Panc1 (cell line): ENCODE measurements at regions not wholly inside any gene's neighbourhood (a gene's known extent, or its start where the extent isn't known, plus 50 kb on each side); places are given as distances from the start of the nearest gene placed in this dataset.

Experiments used
- ATAC-seq: fragments of 200-7000 bp; cut with Tn5 transposase; 2 replicates; pipeline ENCODE4 v1.9.1; 2020; ENCODE audit warnings: mild to moderate bottlenecking, moderate library complexity
- BruUV-seq: library from RNA; stranded (reverse); fragments of 400-500 nt; replicated peaks from 2 replicates; lab custom pipeline; 2021; lab: Mats Ljungman, UMichigan
- CTCF ChIA-PET: fragments of 300-600 bp; sonication (Branson Sonifier 250); formaldehyde crosslinking; loops from one replicate; lab custom pipeline; 2022; ENCODE audit warnings: antibody characterized with exemption; lab: Charles Lee
- POLR2A ChIA-PET: fragments of 300-600 bp; sonication (Branson Sonifier 250); formaldehyde crosslinking; loops from one replicate; lab custom pipeline; 2022; ENCODE audit warnings: antibody characterized with exemption; lab: Charles Lee
- DNase-seq: peaks from one replicate; pipeline ENCODE4 v3.0.0-alpha.2; 2010; ENCODE audit warnings: low read depth, low spot score
- H3K27ac ChIP-seq: 2 replicates; pipeline ENCODE4 v1.5.1; 2011; ENCODE audit warnings: mild to moderate bottlenecking, low read length, inconsistent platforms
- H3K27me3 ChIP-seq: fragments of 200-500 bp; sonication (Bioruptor generic); 2 replicates; pipeline ENCODE4 v1.6.0; 2014; ENCODE audit warnings: low read length, inconsistent platforms; ENCODE audit not compliant: control insufficient read depth, insufficient read depth
- H3K36me3 ChIP-seq: fragments of 200-500 bp; sonication (Bioruptor generic); 2 replicates; pipeline ENCODE4 v1.5.1; 2014; ENCODE audit warnings: inconsistent platforms, mild to moderate bottlenecking, low read length, moderate library complexity; ENCODE audit not compliant: control insufficient read depth, insufficient read depth
- H3K4me1 ChIP-seq: 2 replicates; pipeline ENCODE4 v1.5.1; 2011; ENCODE audit warnings: inconsistent platforms, mild to moderate bottlenecking, low read length, moderate library complexity; ENCODE audit not compliant: control insufficient read depth, insufficient read depth
- H3K4me3 ChIP-seq, 2 experiments: 2 replicates each; pipeline ENCODE4 v1.5.1; 2011 to 2012; ENCODE audit warnings: low read depth in 2 of 2, low read length in 2 of 2, mild to moderate bottlenecking in 2 of 2, inconsistent platforms in 1 of 2, moderate library complexity in 1 of 2
- H3K9me3 ChIP-seq: fragments of 200-500 bp; sonication (Bioruptor generic); 2 replicates; pipeline ENCODE4 v1.5.1; 2014; ENCODE audit warnings: low read depth, mild to moderate bottlenecking, inconsistent platforms, low read length, moderate library complexity; ENCODE audit not compliant: control insufficient read depth, insufficient read depth
- POLR2AphosphoS5 ChIP-seq: IDR thresholded peaks from 2 replicates; pipeline ENCODE4 v1.6.1; 2012; ENCODE audit warnings: mild to moderate bottlenecking, low read depth, low read length, moderate library complexity
- SIN3A ChIP-seq: IDR thresholded peaks from 2 replicates; pipeline ENCODE4 v1.6.1; 2012; ENCODE audit warnings: low read depth, mild to moderate bottlenecking, low read length, moderate library complexity, borderline replicate concordance; ENCODE audit not compliant: insufficient read depth
- TCF7L2 ChIP-seq: IDR thresholded peaks from 2 replicates; pipeline ENCODE4 v1.6.1; 2011; ENCODE audit warnings: mild to moderate bottlenecking, low read depth, low read length, inconsistent platforms
- in situ Hi-C: cut with HindIII; loops from 2 replicates; pipeline ENCODE4 v1.10.0; 2016; ENCODE audit warnings: low sequenced_read_pairs, low pct_unique_long_range_greater_than_20kb
- intact Hi-C: fragments of 100-400 bp; cut with micrococcal nuclease; formaldehyde crosslinking; loops from one replicate; pipeline ENCODE4 v1.10.0; 2022; ENCODE audit not compliant: unreplicated experiment
- TF ChIP-seq, protein P1 (sequence below): fragments of 450-650 bp; IDR thresholded peaks from 2 replicates; pipeline ENCODE4 v1.5.1; 2017; ENCODE audit warnings: mild to moderate bottlenecking
- TF ChIP-seq, protein P2 (sequence below), 2 experiments: IDR thresholded peaks; 2 replicates each; pipeline ENCODE4 v1.6.1; 2011 to 2012; ENCODE audit warnings: low read depth in 2 of 2, control low read depth in 1 of 2, low read length in 1 of 2, mild to moderate bottlenecking in 1 of 2, moderate library complexity in 1 of 2; ENCODE audit not compliant: insufficient read depth in 1 of 2

DNA sequence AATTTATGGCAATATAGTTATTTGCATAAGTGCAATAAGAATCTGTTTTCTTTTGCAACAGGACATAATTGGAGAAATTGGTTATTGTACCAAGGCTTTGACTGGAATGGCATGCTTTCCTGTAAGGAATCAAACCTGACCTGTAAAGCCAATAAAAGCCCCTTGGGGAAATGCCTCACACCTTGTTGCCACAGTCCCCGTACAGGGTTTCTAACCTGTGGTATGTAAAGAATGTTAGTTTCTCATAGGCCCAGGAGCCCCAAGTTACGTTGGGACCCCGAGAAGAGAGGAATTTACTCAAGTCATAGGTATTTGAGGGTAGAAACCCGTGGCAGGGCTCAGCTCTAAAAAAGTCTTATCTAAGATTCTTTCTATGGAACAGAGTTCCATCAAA is 441.4 kb downstream of the IGSF11 start:
- Histone ChIP-seq H3K9me3 (no peaks in the 10 kb centered on the region), H3K4me1 (no peaks in the 10 kb centered on the region), H3K36me3 (no peaks in the 10 kb centered on the region), H3K4me3 (no peak overlapping the region), H3K27me3 (no peaks in the 10 kb centered on the region), H3K27ac (no peak overlapping the region)
- no peak for DNase-seq
- intact Hi-C loops = no loop called here
- in situ Hi-C loops = no loop called here
- no peak for ATAC-seq
- BruUV-seq = no TSS peak
- no peak for TF ChIP-seq SIN3A
- TF ChIP-seq POLR2AphosphoS5 = no peak
- TF ChIP-seq TCF7L2 = no peak
- TF ChIP-seq, protein P1, sequence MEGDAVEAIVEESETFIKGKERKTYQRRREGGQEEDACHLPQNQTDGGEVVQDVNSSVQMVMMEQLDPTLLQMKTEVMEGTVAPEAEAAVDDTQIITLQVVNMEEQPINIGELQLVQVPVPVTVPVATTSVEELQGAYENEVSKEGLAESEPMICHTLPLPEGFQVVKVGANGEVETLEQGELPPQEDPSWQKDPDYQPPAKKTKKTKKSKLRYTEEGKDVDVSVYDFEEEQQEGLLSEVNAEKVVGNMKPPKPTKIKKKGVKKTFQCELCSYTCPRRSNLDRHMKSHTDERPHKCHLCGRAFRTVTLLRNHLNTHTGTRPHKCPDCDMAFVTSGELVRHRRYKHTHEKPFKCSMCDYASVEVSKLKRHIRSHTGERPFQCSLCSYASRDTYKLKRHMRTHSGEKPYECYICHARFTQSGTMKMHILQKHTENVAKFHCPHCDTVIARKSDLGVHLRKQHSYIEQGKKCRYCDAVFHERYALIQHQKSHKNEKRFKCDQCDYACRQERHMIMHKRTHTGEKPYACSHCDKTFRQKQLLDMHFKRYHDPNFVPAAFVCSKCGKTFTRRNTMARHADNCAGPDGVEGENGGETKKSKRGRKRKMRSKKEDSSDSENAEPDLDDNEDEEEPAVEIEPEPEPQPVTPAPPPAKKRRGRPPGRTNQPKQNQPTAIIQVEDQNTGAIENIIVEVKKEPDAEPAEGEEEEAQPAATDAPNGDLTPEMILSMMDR = no peak
- TF ChIP-seq, protein P2, sequence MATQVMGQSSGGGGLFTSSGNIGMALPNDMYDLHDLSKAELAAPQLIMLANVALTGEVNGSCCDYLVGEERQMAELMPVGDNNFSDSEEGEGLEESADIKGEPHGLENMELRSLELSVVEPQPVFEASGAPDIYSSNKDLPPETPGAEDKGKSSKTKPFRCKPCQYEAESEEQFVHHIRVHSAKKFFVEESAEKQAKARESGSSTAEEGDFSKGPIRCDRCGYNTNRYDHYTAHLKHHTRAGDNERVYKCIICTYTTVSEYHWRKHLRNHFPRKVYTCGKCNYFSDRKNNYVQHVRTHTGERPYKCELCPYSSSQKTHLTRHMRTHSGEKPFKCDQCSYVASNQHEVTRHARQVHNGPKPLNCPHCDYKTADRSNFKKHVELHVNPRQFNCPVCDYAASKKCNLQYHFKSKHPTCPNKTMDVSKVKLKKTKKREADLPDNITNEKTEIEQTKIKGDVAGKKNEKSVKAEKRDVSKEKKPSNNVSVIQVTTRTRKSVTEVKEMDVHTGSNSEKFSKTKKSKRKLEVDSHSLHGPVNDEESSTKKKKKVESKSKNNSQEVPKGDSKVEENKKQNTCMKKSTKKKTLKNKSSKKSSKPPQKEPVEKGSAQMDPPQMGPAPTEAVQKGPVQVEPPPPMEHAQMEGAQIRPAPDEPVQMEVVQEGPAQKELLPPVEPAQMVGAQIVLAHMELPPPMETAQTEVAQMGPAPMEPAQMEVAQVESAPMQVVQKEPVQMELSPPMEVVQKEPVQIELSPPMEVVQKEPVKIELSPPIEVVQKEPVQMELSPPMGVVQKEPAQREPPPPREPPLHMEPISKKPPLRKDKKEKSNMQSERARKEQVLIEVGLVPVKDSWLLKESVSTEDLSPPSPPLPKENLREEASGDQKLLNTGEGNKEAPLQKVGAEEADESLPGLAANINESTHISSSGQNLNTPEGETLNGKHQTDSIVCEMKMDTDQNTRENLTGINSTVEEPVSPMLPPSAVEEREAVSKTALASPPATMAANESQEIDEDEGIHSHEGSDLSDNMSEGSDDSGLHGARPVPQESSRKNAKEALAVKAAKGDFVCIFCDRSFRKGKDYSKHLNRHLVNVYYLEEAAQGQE (IDR thresholded peaks at IDR 0.05; ENCODE audit: insufficient read depth in 1 of 2, low read depth in 2 of 2, low read length in 1 of 2) = no peak
- CTCF ChIA-PET = no interaction called here
- POLR2A ChIA-PET = interaction anchor here (0.6 kb wide), 1 partner anchor 390 kb away, joined by 3 read pairs; no protein-coding TSS in a partner anchor

DNA sequence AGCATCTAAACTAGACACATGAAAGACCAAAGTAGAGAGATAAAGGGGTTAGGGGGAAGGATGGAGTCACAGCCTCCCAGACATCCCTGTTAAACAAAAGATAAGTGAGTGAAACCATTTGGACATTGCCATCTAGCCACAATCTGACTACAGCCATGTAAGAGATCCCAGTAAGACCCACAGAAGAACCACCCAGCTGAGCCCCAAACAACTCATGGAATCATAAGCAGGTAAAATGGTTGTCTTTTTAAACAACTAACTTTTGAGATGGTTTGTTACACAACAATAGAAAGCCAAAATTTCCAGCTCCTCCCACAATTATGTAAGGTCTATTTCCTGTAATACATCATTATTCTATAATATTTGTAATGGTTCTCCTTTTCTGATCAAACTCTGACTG is 437.5 kb downstream of the IGSF11 start:
- in situ Hi-C loops (no loop called here), intact Hi-C loops (no loop called here)
- Histone ChIP-seq H3K4me3 (no peak overlapping the region), H3K4me1 (no peaks in the 10 kb centered on the region), H3K9me3 (no peaks in the 10 kb centered on the region), H3K36me3 (no peaks in the 10 kb centered on the region), H3K27ac (no peak overlapping the region), H3K27me3 (no peaks in the 10 kb centered on the region)
- POLR2A ChIA-PET = no interaction called here
- no TSS peak for BruUV-seq
- no peak for ATAC-seq
- TF ChIP-seq, protein P2 (IDR thresholded peaks at IDR 0.05; ENCODE audit: insufficient read depth in 1 of 2, low read depth in 2 of 2, low read length in 1 of 2) = no peak
- no peak for TF ChIP-seq POLR2AphosphoS5
- TF ChIP-seq TCF7L2 = no peak
- TF ChIP-seq, protein P1 = no peak
- no peak for TF ChIP-seq SIN3A
- DNase-seq = no peak
- CTCF ChIA-PET = no interaction called here
